PC-9 (cell line): ENCODE measurements at regions not wholly inside any gene's neighbourhood (a gene's known extent, or its start where the extent isn't known, plus 50 kb on each side); places are given as distances from the start of the nearest gene placed in this dataset.

ENCODE experiments used
- BruUV-seq: library from RNA; stranded (reverse); fragments of 400-500 nt; replicated peaks from 2 replicates; lab custom pipeline; 2021; lab: Mats Ljungman, UMichigan
- CTCF ChIA-PET: fragments of 300-600 bp; sonication (Branson Sonifier 250); formaldehyde crosslinking; loops from one replicate; lab custom pipeline; 2022; ENCODE audit warnings: antibody characterized with exemption; lab: Charles Lee
- POLR2A ChIA-PET: fragments of 300-600 bp; sonication (Branson Sonifier 250); formaldehyde crosslinking; loops from one replicate; lab custom pipeline; 2022; ENCODE audit warnings: antibody characterized with exemption; ENCODE audit not compliant: unreplicated experiment; lab: Charles Lee
- DNase-seq, 2 experiments: peaks; one replicate each; pipeline versions ENCODE4 v3.0.0 to v3.0.0-alpha.2; 2015 to 2022; ENCODE audit warnings: mixed read lengths in 1 of 2
- H2AFZ ChIP-seq: fragments of 200-600 bp; sonication (generic); 2 replicates; pipeline ENCODE4 v1.8.1; 2017; ENCODE audit warnings: antibody characterized with exemption
- H3F3A ChIP-seq: fragments of 200-600 bp; sonication (generic); 2 replicates; pipeline ENCODE4 v1.8.1; 2017; ENCODE audit warnings: antibody characterized with exemption, mild to moderate bottlenecking, low read depth; ENCODE audit not compliant: insufficient read depth
- H3K27ac ChIP-seq: fragments of 200-600 bp; sonication (generic); 2 replicates; pipeline ENCODE4 v1.6.1; 2016; ENCODE audit warnings: mixed run types
- H3K27me3 ChIP-seq: fragments of 200-600 bp; sonication (generic); 2 replicates; pipeline ENCODE4 v1.6.1; 2016; ENCODE audit warnings: low read depth, mixed run types; ENCODE audit not compliant: insufficient read depth
- H3K36me3 ChIP-seq: fragments of 200-600 bp; sonication (generic); 2 replicates; pipeline ENCODE4 v1.6.1; 2016; ENCODE audit warnings: low read depth, mixed run types
- H3K4me1 ChIP-seq: fragments of 200-600 bp; sonication (generic); replicated peaks from 2 replicates; pipeline ENCODE4 v1.6.1; 2016; ENCODE audit warnings: mixed run types; ENCODE audit not compliant: insufficient read depth
- H3K4me2 ChIP-seq: fragments of 200-600 bp; sonication (generic); 2 replicates; pipeline ENCODE4 v1.6.1; 2017; ENCODE audit warnings: mixed run types
- H3K4me3 ChIP-seq: fragments of 200-600 bp; sonication (generic); 2 replicates; pipeline ENCODE4 v1.6.1; 2016; ENCODE audit warnings: mixed run types
- H3K79me2 ChIP-seq: fragments of 200-600 bp; sonication (generic); 2 replicates; pipeline ENCODE4 v1.6.1; 2017; ENCODE audit warnings: low read depth, mixed run types
- H3K9me2 ChIP-seq: fragments of 200-600 bp; sonication (generic); 2 replicates; pipeline ENCODE4 v1.8.1; 2017; ENCODE audit warnings: mild to moderate bottlenecking; ENCODE audit not compliant: insufficient read depth
- H3K9me3 ChIP-seq: fragments of 200-600 bp; sonication (generic); 2 replicates; pipeline ENCODE4 v1.8.1; 2016; ENCODE audit warnings: low read depth; ENCODE audit not compliant: insufficient read depth
- H4K20me1 ChIP-seq: fragments of 200-600 bp; sonication (generic); 2 replicates; pipeline ENCODE4 v1.8.1; 2017; ENCODE audit not compliant: insufficient read depth
- CTCF ChIP-seq: fragments of 200-600 bp; sonication (generic); conservative IDR thresholded peaks from 2 replicates; pipeline ENCODE4 v1.6.1; 2017; ENCODE audit warnings: mixed run types, antibody characterized with exemption, mild to moderate bottlenecking, moderate library complexity
- EZH2 ChIP-seq: fragments of 200-600 bp; sonication (generic); IDR thresholded peaks from 2 replicates; pipeline ENCODE4 v1.8.0; 2017; ENCODE audit warnings: antibody characterized with exemption, low read depth
- intact Hi-C: fragments of 100-400 bp; cut with micrococcal nuclease; formaldehyde crosslinking; loops from one replicate; pipeline ENCODE4 v1.10.0; 2022; ENCODE audit not compliant: unreplicated experiment

GRCh38 chr6:95143408-95144180 lies 433.7 kb upstream of the MANEA start:
- DNase-seq = no peak
- BruUV-seq = no TSS peak
- no peaks in the 10 kb centered on the region for H4K20me1 ChIP-seq
- H3K4me1 ChIP-seq = no peaks in the 10 kb centered on the region
- no peaks in the 10 kb centered on the region for H3K9me3 ChIP-seq
- no peaks in the 10 kb centered on the region for H3K27me3 ChIP-seq
- no peaks in the 10 kb centered on the region for H3K9me2 ChIP-seq
- ChIA-PET POLR2A (no interaction called here), CTCF (interaction anchor here (1.2 kb wide), 1 partner anchor 50 kb away, joined by 3 read pairs; no protein-coding TSS in a partner anchor)
- H2AFZ ChIP-seq = no peak overlapping the region
- intact Hi-C loops = no loop called here
- H3F3A ChIP-seq = no peaks in the 10 kb centered on the region
- no peaks in the 10 kb centered on the region for H3K36me3 ChIP-seq
- no peak overlapping the region for H3K27ac ChIP-seq
- no peak for TF ChIP-seq EZH2
- no peak for TF ChIP-seq CTCF
- no peaks in the 10 kb centered on the region for H3K79me2 ChIP-seq
- H3K4me2 ChIP-seq = no peak overlapping the region
- H3K4me3 ChIP-seq = no peak overlapping the region

DNA sequence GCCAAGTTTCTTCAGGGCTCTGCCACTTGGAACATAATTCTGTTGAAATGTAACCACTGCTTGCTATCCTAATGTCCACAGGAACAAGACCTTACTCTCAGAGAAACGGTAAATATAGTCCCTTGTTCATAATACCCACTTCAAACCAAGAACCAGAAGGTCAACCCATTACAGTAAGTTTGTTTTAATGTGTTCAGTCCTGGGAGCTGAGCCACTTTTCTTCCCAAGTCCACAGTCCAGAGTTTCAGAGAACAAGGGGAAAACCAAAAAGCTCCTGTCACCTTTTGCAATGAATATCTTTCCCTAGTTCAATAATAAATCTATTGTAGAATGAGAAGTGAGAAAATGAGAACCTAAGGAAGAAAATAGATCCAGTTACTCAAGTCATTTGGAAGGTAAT lies 431.9 kb upstream of the MANEA start:
- CTCF ChIA-PET = no interaction called here
- H3K4me2 ChIP-seq = no peak overlapping the region
- intact Hi-C loops = no loop called here

DNA sequence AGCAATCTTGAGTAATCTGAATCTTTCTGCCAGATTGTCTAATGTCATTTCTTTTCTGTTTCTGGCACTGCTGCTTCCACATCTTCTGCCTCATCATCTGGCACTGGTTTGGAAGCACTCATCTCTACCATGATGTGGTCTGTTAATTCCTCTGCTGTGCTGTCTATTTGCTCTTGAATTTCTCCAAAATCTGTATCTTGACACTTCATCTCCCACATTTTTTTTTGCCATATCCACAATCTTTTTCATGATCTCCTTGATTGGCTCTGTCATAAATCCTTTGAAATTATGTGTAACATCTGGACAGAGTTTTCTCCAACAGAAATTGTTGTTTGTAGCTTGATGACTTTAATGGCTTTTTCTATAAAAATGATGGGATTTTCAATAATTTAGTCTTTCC lies 417.8 kb upstream of the MANEA start:
- Histone ChIP-seq H3K27ac (no peak overlapping the region), H2AFZ (no peak overlapping the region), H3K4me3 (no peak overlapping the region), H3K4me1 (no peaks in the 10 kb centered on the region), H3F3A (no peaks in the 10 kb centered on the region), H3K79me2 (no peaks in the 10 kb centered on the region), H3K9me3 (no peaks in the 10 kb centered on the region), H3K36me3 (no peaks in the 10 kb centered on the region), H3K27me3 (no peaks in the 10 kb centered on the region), H3K9me2 (no peaks in the 10 kb centered on the region), H3K4me2 (no peak overlapping the region), H4K20me1 (no peaks in the 10 kb centered on the region)
- no peak for TF ChIP-seq CTCF
- no peak for TF ChIP-seq EZH2
- no peak for DNase-seq
- no TSS peak for BruUV-seq
- ChIA-PET CTCF (no interaction called here), POLR2A (no interaction called here)
- intact Hi-C loops = no loop called here

More for the DNA sequence above, 431.9 kb upstream of the MANEA start:
- H4K20me1 ChIP-seq = no peaks in the 10 kb centered on the region
- no peaks in the 10 kb centered on the region for H3K27me3 ChIP-seq
- BruUV-seq = no TSS peak
- H3F3A ChIP-seq = no peaks in the 10 kb centered on the region
- H3K9me3 ChIP-seq = no peaks in the 10 kb centered on the region
- no peak for TF ChIP-seq CTCF
- TF ChIP-seq EZH2 = no peak
- no peaks in the 10 kb centered on the region for H3K9me2 ChIP-seq
- POLR2A ChIA-PET = no interaction called here
- no peak overlapping the region for H2AFZ ChIP-seq
- DNase-seq = no peak
- H3K27ac ChIP-seq = no peak overlapping the region
- H3K4me1 ChIP-seq = no peaks in the 10 kb centered on the region
- no peaks in the 10 kb centered on the region for H3K79me2 ChIP-seq
- no peaks in the 10 kb centered on the region for H3K36me3 ChIP-seq
- H3K4me3 ChIP-seq = no peak overlapping the region
